ENCODE measurements at regions not wholly inside any gene's neighbourhood (a gene's known extent, or its start where the extent isn't known, plus 50 kb on each side); places are given as distances from the start of the nearest gene placed in this dataset.
A peak's percentile ranks its signal among the peaks of the same experiment; 100 is the strongest.

DNA sequence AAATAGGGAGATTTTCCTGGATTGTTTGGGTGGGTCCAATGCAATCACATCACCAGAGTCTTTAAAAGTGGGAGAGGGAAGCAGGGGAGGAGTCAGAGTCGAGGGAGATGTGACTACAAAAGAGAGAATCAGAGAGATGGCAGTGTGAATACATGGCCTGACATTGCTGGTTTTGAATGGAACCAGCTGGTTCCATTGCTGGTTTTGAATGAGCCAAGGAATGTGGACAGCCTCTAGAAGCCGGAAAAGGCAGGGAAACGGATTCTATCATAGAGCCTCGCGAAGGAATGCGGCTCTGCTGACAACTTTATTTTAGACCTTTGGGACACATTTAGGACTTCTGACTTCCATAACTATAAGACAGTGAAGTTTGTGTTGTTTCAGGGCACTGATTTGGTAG is 627.0 kb upstream of the HTR2C start:
- no peaks in the 10 kb centered on the region for H3K27me3 Mint-ChIP-seq
- CTCF ChIA-PET: no interaction called here
- intact Hi-C loops (cut with DNase I, micrococcal nuclease): no loop called here

DNA sequence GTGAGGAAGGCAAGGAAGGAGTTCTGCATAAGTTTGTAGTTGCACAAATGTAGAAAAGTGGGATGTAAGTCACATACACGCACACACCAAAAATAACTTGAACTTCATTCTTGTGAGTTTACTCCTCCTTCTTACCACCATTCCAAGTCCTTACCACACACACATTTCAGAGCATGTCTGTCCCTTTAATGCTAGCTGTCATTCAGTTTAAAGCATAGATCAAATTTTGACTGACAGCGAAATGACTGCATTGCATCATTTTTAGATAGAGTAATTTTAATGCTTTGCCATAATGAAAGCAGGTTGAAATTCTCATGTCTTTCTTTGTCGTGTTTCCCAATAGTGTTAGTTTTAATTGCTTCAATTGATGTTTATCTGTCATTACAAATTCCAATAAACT is 629.6 kb upstream of the HTR2C start:
- POLR2A ChIA-PET: no interaction called here
- Mint-ChIP-seq H3K9me3 (ENCODE audit: low read depth) (peaks cover 3% of the 10 kb centered on the region), H3K27me3 (no peaks in the 10 kb centered on the region), H3K27ac (no peak overlapping the region), H3K4me1 (no peaks in the 10 kb centered on the region), H3K4me3 (no peak overlapping the region), H3K36me3 (ENCODE audit: low read depth) (no peaks in the 10 kb centered on the region)
- no peak for DNase-seq
- intact Hi-C loops (cut with DNase I, micrococcal nuclease): no loop called here
- ATAC-seq: no peak
- CTCF ChIA-PET: no interaction called here

More for the DNA sequence above, 627.0 kb upstream of the HTR2C start:
- no peak for DNase-seq
- no peaks in the 10 kb centered on the region for H3K9me3 Mint-ChIP-seq (ENCODE audit: low read depth)
- no peak overlapping the region for H3K27ac Mint-ChIP-seq
- ATAC-seq: no peak
- no peaks in the 10 kb centered on the region for H3K36me3 Mint-ChIP-seq (ENCODE audit: low read depth)
- POLR2A ChIA-PET: no interaction called here
- no peak overlapping the region for H3K4me3 Mint-ChIP-seq
- H3K4me1 Mint-ChIP-seq: no peaks in the 10 kb centered on the region

DNA sequence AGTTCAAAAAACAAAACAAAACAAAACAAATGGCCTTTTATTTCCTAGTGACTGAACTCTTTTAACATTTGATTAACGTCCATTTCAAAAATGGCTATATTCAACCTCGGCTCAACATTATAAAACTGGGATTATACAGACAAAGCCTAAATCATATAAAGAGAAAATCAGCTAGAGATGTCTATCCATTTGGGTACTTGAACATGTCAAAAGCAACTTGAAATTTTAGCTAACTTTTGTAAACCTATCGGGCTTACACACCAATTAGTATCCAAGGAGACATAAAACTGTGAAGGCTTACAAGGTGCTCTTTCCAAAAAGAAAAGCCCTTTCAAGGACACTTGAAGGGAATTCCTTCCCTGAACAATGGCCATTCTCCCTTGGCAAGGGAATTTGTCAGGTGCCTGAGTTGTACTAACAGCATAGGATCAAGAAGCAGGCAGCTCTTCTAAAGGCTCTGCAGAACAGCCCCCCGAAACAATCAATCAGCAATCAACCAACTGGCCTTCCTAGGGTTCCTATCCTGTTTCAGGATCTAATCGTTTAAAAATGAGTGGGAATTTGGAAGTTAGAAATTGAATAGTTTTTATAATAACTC is 633.7 kb upstream of the HTR2C start:
- Mint-ChIP-seq H3K27ac (no peak overlapping the region), H3K36me3 (ENCODE audit: low read depth) (no peaks in the 10 kb centered on the region), H3K4me3 (no peak overlapping the region), H3K9me3 (ENCODE audit: low read depth) (peaks cover 3% of the 10 kb centered on the region), H3K27me3 (no peaks in the 10 kb centered on the region), H3K4me1 (no peaks in the 10 kb centered on the region)
- intact Hi-C loops (cut with DNase I, micrococcal nuclease): no loop called here
- DNase-seq (no peak), ATAC-seq (no peak)
- ChIA-PET CTCF (no interaction called here), POLR2A (no interaction called here)

DNA sequence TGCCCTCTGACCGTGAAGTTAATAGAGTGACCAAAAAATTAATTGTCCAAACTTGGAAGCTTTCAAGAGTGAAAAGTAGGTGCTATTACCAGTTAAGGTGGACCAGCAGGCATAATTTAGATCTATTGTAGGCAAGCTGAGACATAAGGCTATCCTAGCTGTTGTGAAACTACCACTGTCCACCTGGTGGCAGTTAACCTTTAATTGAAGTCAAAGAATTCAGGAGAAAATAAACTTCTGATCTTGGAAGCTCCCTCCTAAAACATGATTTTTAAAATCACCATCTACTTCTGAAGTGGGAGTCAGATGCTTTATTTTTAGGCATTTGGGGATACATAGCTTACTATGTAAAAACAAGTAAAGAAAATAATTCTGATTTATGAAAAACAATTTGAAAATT is 636.3 kb upstream of the HTR2C start:
- DNase-seq (no peak), ATAC-seq (no peak)
- Mint-ChIP-seq H3K36me3 (ENCODE audit: low read depth) (no peaks in the 10 kb centered on the region), H3K27ac (no peak overlapping the region), H3K9me3 (ENCODE audit: low read depth) (peaks cover 5% of the 10 kb centered on the region), H3K4me1 (no peaks in the 10 kb centered on the region), H3K27me3 (no peaks in the 10 kb centered on the region), H3K4me3 (no peak overlapping the region)
- ChIA-PET POLR2A (no interaction called here), CTCF (no interaction called here)
- intact Hi-C loops (cut with DNase I, micrococcal nuclease): no loop called here

GRCh38 chrX:113935518-113935917 is 648.4 kb upstream of the HTR2C start:
- Mint-ChIP-seq H3K4me3 (no peak overlapping the region), H3K27me3 (no peaks in the 10 kb centered on the region), H3K36me3 (ENCODE audit: low read depth) (no peaks in the 10 kb centered on the region), H3K4me1 (no peaks in the 10 kb centered on the region), H3K27ac (no peak overlapping the region), H3K9me3 (ENCODE audit: low read depth) (no peaks in the 10 kb centered on the region)
- intact Hi-C loops (cut with DNase I, micrococcal nuclease): no loop called here
- CTCF ChIA-PET: no interaction called here
- POLR2A ChIA-PET: no interaction called here
- ATAC-seq (no peak), DNase-seq (no peak)

DNA sequence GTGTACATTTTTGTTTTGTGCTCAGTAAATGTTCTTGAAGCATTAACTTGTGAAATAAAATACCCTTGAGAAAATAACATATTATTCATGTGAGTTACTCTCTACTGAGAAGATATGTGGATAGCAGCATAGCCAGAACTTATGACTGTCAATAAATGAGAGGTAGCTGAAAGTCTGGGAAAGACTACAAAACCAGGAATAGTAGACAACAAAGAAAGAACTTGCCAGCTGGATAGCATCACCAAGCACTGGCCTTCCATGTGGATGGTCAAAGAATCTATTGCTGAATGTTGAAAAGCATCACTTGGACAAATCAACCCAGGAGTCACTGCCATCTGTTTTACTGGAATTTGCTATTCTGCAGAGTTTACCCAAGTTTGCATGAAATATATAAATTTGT is 650.0 kb upstream of the HTR2C start:
- intact Hi-C loops (cut with DNase I, micrococcal nuclease): no loop called here
- Mint-ChIP-seq H3K4me3 (no peak overlapping the region), H3K36me3 (ENCODE audit: low read depth) (no peaks in the 10 kb centered on the region), H3K27ac (no peak overlapping the region), H3K9me3 (ENCODE audit: low read depth) (no peaks in the 10 kb centered on the region), H3K4me1 (no peaks in the 10 kb centered on the region), H3K27me3 (no peaks in the 10 kb centered on the region)
- no peak for DNase-seq
- ChIA-PET POLR2A (no interaction called here), CTCF (no interaction called here)
- no peak for ATAC-seq

GRCh38 chrX:113929004-113929403 is 654.9 kb upstream of the HTR2C start:
- H3K4me1 Mint-ChIP-seq: no peaks in the 10 kb centered on the region
- POLR2A ChIA-PET: no interaction called here

GRCh38 chrX:113920661-113921060 is 663.2 kb upstream of the HTR2C start:
- H3K9me3 Mint-ChIP-seq (ENCODE audit: low read depth): no peaks in the 10 kb centered on the region
- ATAC-seq: no peak
- no peak for DNase-seq
- no peak overlapping the region for H3K27ac Mint-ChIP-seq
- CTCF ChIA-PET: no interaction called here
- POLR2A ChIA-PET: no interaction called here
- intact Hi-C loops (cut with DNase I, micrococcal nuclease): no loop called here
- H3K4me1 Mint-ChIP-seq: no peaks in the 10 kb centered on the region
- no peaks in the 10 kb centered on the region for H3K36me3 Mint-ChIP-seq (ENCODE audit: low read depth)
- no peak overlapping the region for H3K4me3 Mint-ChIP-seq
- no peaks in the 10 kb centered on the region for H3K27me3 Mint-ChIP-seq

More at GRCh38 chrX:113929004-113929403, 654.9 kb upstream of the HTR2C start:
- H3K4me3 Mint-ChIP-seq: no peak overlapping the region
- H3K27ac Mint-ChIP-seq: no peak overlapping the region
- ATAC-seq (no peak), DNase-seq (peak; percentile 4)
- H3K9me3 Mint-ChIP-seq (ENCODE audit: low read depth): peaks cover 2% of the 10 kb centered on the region
- no peaks in the 10 kb centered on the region for H3K27me3 Mint-ChIP-seq
- CTCF ChIA-PET: no interaction called here
- intact Hi-C loops (cut with DNase I, micrococcal nuclease): no loop called here
- no peaks in the 10 kb centered on the region for H3K36me3 Mint-ChIP-seq (ENCODE audit: low read depth)

GRCh38 chrX:113919387-113919786 is 664.5 kb upstream of the HTR2C start:
- no peak overlapping the region for H3K4me3 Mint-ChIP-seq
- intact Hi-C loops (cut with DNase I, micrococcal nuclease): no loop called here
- ChIA-PET POLR2A (no interaction called here), CTCF (no interaction called here)
- H3K27ac Mint-ChIP-seq: no peak overlapping the region
- H3K9me3 Mint-ChIP-seq (ENCODE audit: low read depth): no peaks in the 10 kb centered on the region
- DNase-seq (no peak), ATAC-seq (no peak)
- H3K36me3 Mint-ChIP-seq (ENCODE audit: low read depth): no peaks in the 10 kb centered on the region
- no peaks in the 10 kb centered on the region for H3K4me1 Mint-ChIP-seq
- H3K27me3 Mint-ChIP-seq: no peaks in the 10 kb centered on the region

DNA sequence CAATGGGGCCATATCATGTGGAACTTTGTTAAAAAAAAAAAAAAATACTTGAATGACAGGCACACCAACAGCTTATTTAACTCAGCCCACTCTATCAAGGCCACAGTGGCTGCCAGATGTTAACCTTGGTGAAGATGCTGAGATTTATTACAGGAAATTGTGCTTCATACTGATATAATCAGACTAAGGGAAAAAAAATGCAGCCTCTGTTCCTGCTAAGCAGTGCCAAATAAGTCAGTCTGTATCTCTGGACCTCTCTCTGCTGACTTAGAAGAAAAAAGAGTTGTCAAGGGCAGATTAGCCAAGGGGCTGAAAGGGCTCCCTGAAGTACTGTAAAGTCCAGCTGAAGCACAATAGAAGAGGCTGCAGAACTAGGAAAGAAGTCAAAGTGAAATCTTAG is 677.7 kb upstream of the HTR2C start:
- POLR2A ChIA-PET: no interaction called here
- no peaks in the 10 kb centered on the region for H3K36me3 Mint-ChIP-seq (ENCODE audit: low read depth)
- H3K4me3 Mint-ChIP-seq: no peak overlapping the region
- CTCF ChIA-PET: no interaction called here
- intact Hi-C loops (cut with DNase I, micrococcal nuclease): no loop called here
- peaks cover 2% of the 10 kb centered on the region for H3K9me3 Mint-ChIP-seq (ENCODE audit: low read depth)
- no peak for ATAC-seq
- no peak overlapping the region for H3K27ac Mint-ChIP-seq
- H3K4me1 Mint-ChIP-seq: no peaks in the 10 kb centered on the region
- H3K27me3 Mint-ChIP-seq: no peaks in the 10 kb centered on the region
- no peak for DNase-seq

- Mint-ChIP-seq H3K27me3 (no peaks in the 10 kb centered on the region), H3K4me1 (no peaks in the 10 kb centered on the region), H3K27ac (no peak overlapping the region), H3K4me3 (no peak overlapping the region), H3K9me3 (ENCODE audit: low read depth) (peaks cover 2% of the 10 kb centered on the region), H3K36me3 (ENCODE audit: low read depth) (no peaks in the 10 kb centered on the region)
- ATAC-seq (no peak), DNase-seq (no peak)
- intact Hi-C loops (cut with DNase I, micrococcal nuclease): no loop called here
- POLR2A ChIA-PET: no interaction called here
- CTCF ChIA-PET: no interaction called here
Measured at GRCh38 chrX:113892891-113893290, 691.0 kb upstream of the HTR2C start.

DNA sequence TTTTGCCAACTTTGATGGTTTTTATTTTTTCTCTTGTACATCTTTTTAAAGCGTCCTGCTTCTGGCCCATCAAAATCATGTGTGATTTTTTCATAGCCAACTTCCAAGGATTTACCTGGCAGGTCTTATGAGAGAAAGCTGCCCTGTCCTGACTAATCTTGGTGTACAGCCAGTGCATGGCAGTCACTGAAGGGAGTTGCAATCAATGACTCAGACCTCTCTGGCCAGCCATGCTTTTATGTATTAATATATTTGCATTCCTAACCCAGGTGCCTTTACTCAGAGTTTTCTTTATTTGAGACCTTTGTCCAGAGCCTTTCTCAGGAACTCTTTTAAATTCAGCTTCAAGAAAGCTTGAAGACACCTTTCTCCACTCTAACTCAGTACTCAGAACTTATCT is 691.5 kb upstream of the HTR2C start:
- Mint-ChIP-seq H3K27me3 (no peaks in the 10 kb centered on the region), H3K4me1 (no peaks in the 10 kb centered on the region), H3K9me3 (ENCODE audit: low read depth) (peaks cover 2% of the 10 kb centered on the region), H3K4me3 (no peak overlapping the region), H3K27ac (no peak overlapping the region), H3K36me3 (ENCODE audit: low read depth) (no peaks in the 10 kb centered on the region)
- intact Hi-C loops (cut with DNase I, micrococcal nuclease): no loop called here
- CTCF ChIA-PET: no interaction called here
- DNase-seq (no peak), ATAC-seq (no peak)
- POLR2A ChIA-PET: no interaction called here

DNA sequence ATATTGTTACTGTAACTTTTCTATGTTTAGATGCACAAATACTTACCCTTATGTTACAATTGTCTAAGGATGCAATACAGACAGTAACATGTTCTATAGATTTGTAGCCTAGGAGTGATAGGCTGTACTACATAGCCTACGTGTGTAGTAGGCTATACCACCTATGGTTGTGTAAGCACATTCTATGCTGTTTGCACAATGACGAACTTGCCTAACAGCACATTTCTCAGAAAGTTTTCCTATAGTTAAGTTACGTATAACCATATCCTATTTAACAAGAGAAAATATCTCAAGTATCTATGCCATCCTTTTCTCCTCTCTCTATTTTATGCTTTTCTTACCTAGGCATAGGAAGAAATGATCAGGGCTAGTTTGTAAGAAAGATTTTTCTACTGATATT is 710.8 kb upstream of the HTR2C start:
- POLR2A ChIA-PET: no interaction called here
- H3K9me3 Mint-ChIP-seq (ENCODE audit: low read depth): no peaks in the 10 kb centered on the region

More for the DNA sequence above, 710.8 kb upstream of the HTR2C start:
- Mint-ChIP-seq H3K27me3 (no peaks in the 10 kb centered on the region), H3K36me3 (ENCODE audit: low read depth) (no peaks in the 10 kb centered on the region), H3K4me1 (no peaks in the 10 kb centered on the region), H3K27ac (no peak overlapping the region), H3K4me3 (no peak overlapping the region)
- intact Hi-C loops (cut with DNase I, micrococcal nuclease): no loop called here
- ATAC-seq: no peak
- no peak for DNase-seq
- CTCF ChIA-PET: no interaction called here

All from activated CD4-positive, alpha-beta T cell treated with anti-CD3 and anti-CD28 coated beads for 36 hours (primary cell).